PC-3 (cell line): ENCODE measurements at regions not wholly inside any gene's neighbourhood (a gene's known extent, or its start where the extent isn't known, plus 50 kb on each side); places are given as distances from the start of the nearest gene placed in this dataset.

Source experiments
- ATAC-seq: fragments of 200-7000 bp; cut with Tn5 transposase; 2 replicates; pipeline ENCODE4 v1.9.1; 2020; ENCODE audit warnings: mild to moderate bottlenecking, moderate library complexity
- BruUV-seq: library from RNA; stranded (reverse); fragments of 400-500 nt; replicated peaks from 2 replicates; lab custom pipeline; 2021; lab: Mats Ljungman, UMichigan
- CTCF ChIA-PET: fragments of 300-600 bp; sonication (Branson Sonifier 250); formaldehyde crosslinking; loops from one replicate; lab custom pipeline; 2022; ENCODE audit warnings: antibody characterized with exemption; lab: Charles Lee
- POLR2A ChIA-PET: fragments of 300-600 bp; sonication (Branson Sonifier 250); formaldehyde crosslinking; loops from one replicate; lab custom pipeline; 2022; ENCODE audit warnings: antibody characterized with exemption; ENCODE audit not compliant: unreplicated experiment; lab: Charles Lee
- DNase-seq: peaks from one replicate; pipeline ENCODE4 v3.0.0-alpha.2; 2015
- H2AFZ ChIP-seq: fragments of 300-600 bp; sonication (generic); 2 replicates; pipeline ENCODE4 v1.6.0; 2016; ENCODE audit warnings: antibody characterized with exemption, low read length
- H3F3A ChIP-seq: fragments of 300-600 bp; sonication (generic); one replicate; pipeline ENCODE4 v1.6.0; 2017; ENCODE audit warnings: antibody characterized with exemption, low read length, control low read depth, mild to moderate bottlenecking; ENCODE audit not compliant: unreplicated experiment
- H3K27ac ChIP-seq: fragments of 300-600 bp; sonication (generic); 2 replicates; pipeline ENCODE4 v1.5.1; 2016; ENCODE audit warnings: mild to moderate bottlenecking, low read length
- H3K27me3 ChIP-seq: fragments of 300-600 bp; sonication (generic); 2 replicates; pipeline ENCODE4 v1.6.1; 2016; ENCODE audit warnings: low read length, mixed read lengths
- H3K36me3 ChIP-seq: fragments of 300-600 bp; sonication (generic); 2 replicates; pipeline ENCODE4 v1.6.1; 2016; ENCODE audit warnings: low read depth, mixed run types, low read length, mixed read lengths
- H3K4me1 ChIP-seq: fragments of 300-600 bp; sonication (generic); 2 replicates; pipeline ENCODE4 v1.5.1; 2016; ENCODE audit warnings: low read length; ENCODE audit not compliant: insufficient read depth
- H3K4me2 ChIP-seq: fragments of 300-600 bp; sonication (generic); 2 replicates; pipeline ENCODE4 v1.6.0; 2016; ENCODE audit warnings: low read length
- H3K4me3 ChIP-seq: fragments of 300-600 bp; sonication (generic); 2 replicates; pipeline ENCODE4 v1.5.1; 2016; ENCODE audit warnings: mild to moderate bottlenecking, low read length, mixed read lengths
- H3K79me2 ChIP-seq: fragments of 300-600 bp; sonication (generic); 2 replicates; pipeline ENCODE4 v1.6.1; 2017; ENCODE audit warnings: low read length, mixed read lengths
- H3K9ac ChIP-seq: fragments of 300-600 bp; sonication (generic); 2 replicates; pipeline ENCODE4 v1.6.0; 2016; ENCODE audit warnings: mild to moderate bottlenecking, low read length
- H3K9me2 ChIP-seq: fragments of 300-600 bp; sonication (generic); replicated peaks from 2 replicates; pipeline ENCODE4 v1.6.1; 2016; ENCODE audit warnings: mixed run types, low read length, mixed read lengths
- H3K9me3 ChIP-seq: fragments of 300-600 bp; sonication (generic); 2 replicates; pipeline ENCODE4 v1.6.1; 2016; ENCODE audit warnings: low read length, mixed read lengths
- H4K20me1 ChIP-seq: fragments of 300-600 bp; sonication (generic); 2 replicates; pipeline ENCODE4 v1.6.1; 2016; ENCODE audit warnings: low read length, mixed read lengths
- CTCF ChIP-seq: fragments of 300-600 bp; sonication (generic); conservative IDR thresholded peaks from 2 replicates; pipeline ENCODE4 v1.5.1; 2017; ENCODE audit warnings: antibody characterized with exemption, low read depth, mild to moderate bottlenecking, low read length
- EZH2 ChIP-seq: fragments of 300-600 bp; sonication (generic); IDR thresholded peaks from one replicate; pipeline ENCODE4 v1.6.1; 2017; ENCODE audit warnings: antibody characterized with exemption, mild to moderate bottlenecking, low read length; ENCODE audit not compliant: unreplicated experiment
- EZH2phosphoT487 ChIP-seq: fragments of 300-600 bp; sonication (generic); IDR thresholded peaks from 2 replicates; pipeline ENCODE4 v1.6.1; 2018; ENCODE audit warnings: mild to moderate bottlenecking, antibody characterized with exemption, low read length, borderline replicate concordance
- intact Hi-C: fragments of 100-400 bp; cut with micrococcal nuclease; formaldehyde crosslinking; loops from 2 replicates; pipeline ENCODE4 v1.9.0; 2023

GRCh38 chr20:58597249-58597891, 53.7 kb upstream of the STX16 start:
- H3K4me2 ChIP-seq, result no peak overlapping the region
- ChIA-PET CTCF (no interaction called here), POLR2A (no interaction called here)
- H3K4me1 ChIP-seq, result no peaks in the 10 kb centered on the region
- no peaks in the 10 kb centered on the region for H3K79me2 ChIP-seq
- no peak overlapping the region for H3K27ac ChIP-seq
- H4K20me1 ChIP-seq, result no peaks in the 10 kb centered on the region
- no peaks in the 10 kb centered on the region for H3F3A ChIP-seq
- H3K9me3 ChIP-seq, result no peaks in the 10 kb centered on the region
- no peaks in the 10 kb centered on the region for H3K36me3 ChIP-seq
- H3K4me3 ChIP-seq, result no peak overlapping the region
- TF ChIP-seq EZH2phosphoT487, result no peak
- no peak for TF ChIP-seq EZH2
- TF ChIP-seq CTCF, result no peak
- H3K27me3 ChIP-seq, result peaks cover 5% of the 10 kb centered on the region; the same call in 1 of the 2 replicates
- intact Hi-C loops, result no loop called here
- no peak for ATAC-seq
- H3K9me2 ChIP-seq, result no peaks in the 10 kb centered on the region
- H2AFZ ChIP-seq, result no peak overlapping the region
- BruUV-seq, result no TSS peak
- no peak for DNase-seq
- H3K9ac ChIP-seq, result no peak overlapping the region

DNA sequence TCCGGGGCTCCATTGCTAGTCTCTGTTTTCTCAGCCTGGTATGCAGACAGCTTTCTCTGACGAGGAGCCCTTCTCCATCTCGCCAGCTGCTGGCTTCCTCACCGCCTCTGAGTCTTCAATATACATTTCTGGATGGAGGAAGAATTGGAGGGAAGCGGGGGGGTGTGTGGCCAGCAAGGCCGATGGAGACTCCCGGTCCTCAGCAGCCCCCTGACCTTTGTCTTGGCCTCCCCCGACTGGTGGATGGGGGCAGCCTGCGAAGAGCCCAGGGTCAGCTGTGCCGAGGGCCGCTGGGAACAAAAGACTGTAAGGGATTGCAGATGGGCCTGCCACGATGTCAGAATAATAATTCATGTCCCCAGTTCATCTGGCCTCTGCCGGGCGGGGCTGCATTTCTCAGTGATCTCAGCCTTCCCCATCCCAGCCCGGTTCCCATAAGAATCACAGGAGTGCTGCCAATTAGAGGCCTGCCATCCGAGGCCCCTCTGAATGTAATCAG, 54.3 kb upstream of the STX16 start:
- Histone ChIP-seq H3K4me1 (no peaks in the 10 kb centered on the region), H3K4me3 (no peak overlapping the region), H3K79me2 (no peaks in the 10 kb centered on the region), H3K9me2 (no peaks in the 10 kb centered on the region), H3F3A (no peaks in the 10 kb centered on the region), H3K27me3 (peaks cover 5% of the 10 kb centered on the region; the same call in 1 of the 2 replicates), H3K4me2 (no peak overlapping the region), H3K9me3 (no peaks in the 10 kb centered on the region), H2AFZ (no peak overlapping the region), H3K27ac (no peak overlapping the region), H3K9ac (no peak overlapping the region), H3K36me3 (no peaks in the 10 kb centered on the region), H4K20me1 (no peaks in the 10 kb centered on the region)
- DNase-seq (no peak), ATAC-seq (no peak)
- TF ChIP-seq EZH2 (no peak), CTCF (no peak), EZH2phosphoT487 (no peak)
- intact Hi-C loops, result no loop called here
- CTCF ChIA-PET, result no interaction called here
- POLR2A ChIA-PET, result no interaction called here
- no TSS peak for BruUV-seq

GRCh38 chr20:58596244-58596643, 54.8 kb upstream of the STX16 start:
- no peak overlapping the region for H3K9ac ChIP-seq
- no peak overlapping the region for H3K4me3 ChIP-seq
- intact Hi-C loops, result no loop called here
- DNase-seq, result no peak
- H2AFZ ChIP-seq, result no peak overlapping the region
- POLR2A ChIA-PET, result no interaction called here
- ATAC-seq, result no peak
- H3K4me1 ChIP-seq, result no peaks in the 10 kb centered on the region
- H3K27ac ChIP-seq, result no peak overlapping the region
- H3K4me2 ChIP-seq, result no peak overlapping the region
- no peaks in the 10 kb centered on the region for H3K9me3 ChIP-seq
- CTCF ChIA-PET, result no interaction called here
- no peaks in the 10 kb centered on the region for H3K79me2 ChIP-seq
- H3K9me2 ChIP-seq, result no peaks in the 10 kb centered on the region
- H4K20me1 ChIP-seq, result no peaks in the 10 kb centered on the region
- no TSS peak for BruUV-seq
- no peaks in the 10 kb centered on the region for H3F3A ChIP-seq
- TF ChIP-seq EZH2phosphoT487 (no peak), CTCF (no peak), EZH2 (no peak)
- H3K27me3 ChIP-seq, result peaks cover 5% of the 10 kb centered on the region; the same call in 1 of the 2 replicates
- no peaks in the 10 kb centered on the region for H3K36me3 ChIP-seq
